Fibroblast of pulmonary artery (primary cell): ENCODE measurements at regions not wholly inside any gene's neighbourhood (a gene's known extent, or its start where the extent isn't known, plus 50 kb on each side); places are given as distances from the start of the nearest gene placed in this dataset.

Experiments used
- DNase-seq: peaks from one replicate; pipeline ENCODE4 v3.0.0-alpha.2; 2010; ENCODE audit warnings: low read depth
- H3K4me3 ChIP-seq: replicated peaks from 2 replicates; pipeline ENCODE4 v1.5.1; 2011; ENCODE audit warnings: low read depth, mild to moderate bottlenecking, control low read depth, low read length, moderate library complexity
- TF ChIP-seq, protein P1 (sequence below): IDR thresholded peaks from 2 replicates; pipeline ENCODE4 v1.5.1; 2011; ENCODE audit warnings: mild to moderate bottlenecking, control low read depth, low read length, inconsistent platforms; ENCODE audit errors: missing control alignments

DNA sequence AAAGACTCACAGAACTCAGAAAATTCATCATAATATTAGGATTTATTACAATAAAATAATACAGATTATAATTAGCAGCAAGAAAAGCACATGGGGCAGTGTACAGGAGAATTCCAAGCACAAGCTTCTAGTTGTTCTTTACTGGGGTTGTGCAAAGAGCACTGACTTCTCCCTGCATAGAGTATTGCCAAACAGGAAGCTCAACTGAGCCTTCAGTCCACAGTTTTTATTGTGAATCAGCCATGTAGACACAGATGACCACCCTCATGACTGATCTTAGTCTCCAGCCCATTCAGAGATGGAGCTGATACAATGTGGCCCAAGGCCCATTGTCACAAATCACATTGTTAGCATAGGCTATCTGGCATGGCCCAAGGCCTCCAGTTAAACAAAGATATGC lies 798.9 kb downstream of the KCNA4 start:
- no peak overlapping the region for H3K4me3 ChIP-seq
- DNase-seq = peak; percentile 29
- TF ChIP-seq, protein P1, sequence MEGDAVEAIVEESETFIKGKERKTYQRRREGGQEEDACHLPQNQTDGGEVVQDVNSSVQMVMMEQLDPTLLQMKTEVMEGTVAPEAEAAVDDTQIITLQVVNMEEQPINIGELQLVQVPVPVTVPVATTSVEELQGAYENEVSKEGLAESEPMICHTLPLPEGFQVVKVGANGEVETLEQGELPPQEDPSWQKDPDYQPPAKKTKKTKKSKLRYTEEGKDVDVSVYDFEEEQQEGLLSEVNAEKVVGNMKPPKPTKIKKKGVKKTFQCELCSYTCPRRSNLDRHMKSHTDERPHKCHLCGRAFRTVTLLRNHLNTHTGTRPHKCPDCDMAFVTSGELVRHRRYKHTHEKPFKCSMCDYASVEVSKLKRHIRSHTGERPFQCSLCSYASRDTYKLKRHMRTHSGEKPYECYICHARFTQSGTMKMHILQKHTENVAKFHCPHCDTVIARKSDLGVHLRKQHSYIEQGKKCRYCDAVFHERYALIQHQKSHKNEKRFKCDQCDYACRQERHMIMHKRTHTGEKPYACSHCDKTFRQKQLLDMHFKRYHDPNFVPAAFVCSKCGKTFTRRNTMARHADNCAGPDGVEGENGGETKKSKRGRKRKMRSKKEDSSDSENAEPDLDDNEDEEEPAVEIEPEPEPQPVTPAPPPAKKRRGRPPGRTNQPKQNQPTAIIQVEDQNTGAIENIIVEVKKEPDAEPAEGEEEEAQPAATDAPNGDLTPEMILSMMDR = no peak

DNA sequence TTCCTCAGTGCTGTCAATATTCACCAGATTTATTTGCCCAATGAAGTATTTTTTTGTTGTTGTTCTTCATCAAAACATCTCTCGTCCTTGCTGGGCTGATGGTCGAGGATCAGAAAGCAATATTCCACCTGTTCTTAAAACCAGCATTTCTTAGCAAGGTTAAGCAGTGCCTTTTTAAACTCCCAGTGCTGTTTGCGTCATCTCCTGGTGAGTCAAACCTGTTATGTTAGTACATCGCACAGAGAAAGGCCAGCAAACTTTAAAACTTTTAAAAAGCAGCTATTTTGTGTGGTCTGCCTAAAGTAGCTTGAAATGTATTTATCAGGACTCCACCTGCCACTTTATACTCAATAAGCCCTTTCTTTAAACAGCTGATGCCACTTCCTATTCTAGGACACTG lies 802.0 kb downstream of the KCNA4 start:
- peak; percentile 32 for DNase-seq
- no peak overlapping the region for H3K4me3 ChIP-seq
- TF ChIP-seq, protein P1 = no peak

GRCh38 chr11:29211202-29211601 lies 805.6 kb downstream of the KCNA4 start:
- no peak for DNase-seq
- TF ChIP-seq, protein P1 = no peak
- H3K4me3 ChIP-seq = no peak overlapping the region

DNA sequence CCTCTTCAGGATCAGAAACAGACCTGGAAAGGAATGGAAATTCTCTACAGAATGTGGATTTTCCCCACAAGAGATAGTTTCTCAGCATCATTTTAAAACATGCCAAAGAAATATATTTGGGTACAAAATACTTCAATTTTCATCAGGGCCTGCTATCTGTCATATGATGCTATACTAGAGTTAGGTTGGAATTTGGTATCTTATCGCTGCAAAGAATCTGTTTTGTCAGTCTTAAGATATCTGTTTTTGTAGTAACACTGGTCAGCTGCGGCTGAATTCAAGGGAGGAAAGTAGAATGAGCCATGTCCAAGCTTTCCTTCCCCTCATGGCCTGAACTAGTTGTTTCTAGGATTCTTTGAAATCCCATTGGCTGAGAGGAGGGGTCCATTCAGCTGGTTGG lies 806.4 kb downstream of the KCNA4 start:
- H3K4me3 ChIP-seq = no peak overlapping the region
- TF ChIP-seq, protein P1 = no peak
- DNase-seq = no peak

GRCh38 chr11:29208117-29208516 lies 808.7 kb downstream of the KCNA4 start:
- TF ChIP-seq, protein P1 = no peak
- DNase-seq = no peak
- H3K4me3 ChIP-seq = no peak overlapping the region

- TF ChIP-seq, protein P1 = no peak
- DNase-seq = no peak
- H3K4me3 ChIP-seq = no peak overlapping the region
These were observed 815.9 kb downstream of the KCNA4 start for GRCh38 chr11:29200791-29201562.

GRCh38 chr11:29190313-29190712 lies 826.5 kb downstream of the KCNA4 start:
- TF ChIP-seq, protein P1 = no peak
- H3K4me3 ChIP-seq = no peak overlapping the region
- DNase-seq = no peak
